ENCODE measurements at regions not wholly inside any gene's neighbourhood (a gene's known extent, or its start where the extent isn't known, plus 50 kb on each side); places are given as distances from the start of the nearest gene placed in this dataset.

DNA sequence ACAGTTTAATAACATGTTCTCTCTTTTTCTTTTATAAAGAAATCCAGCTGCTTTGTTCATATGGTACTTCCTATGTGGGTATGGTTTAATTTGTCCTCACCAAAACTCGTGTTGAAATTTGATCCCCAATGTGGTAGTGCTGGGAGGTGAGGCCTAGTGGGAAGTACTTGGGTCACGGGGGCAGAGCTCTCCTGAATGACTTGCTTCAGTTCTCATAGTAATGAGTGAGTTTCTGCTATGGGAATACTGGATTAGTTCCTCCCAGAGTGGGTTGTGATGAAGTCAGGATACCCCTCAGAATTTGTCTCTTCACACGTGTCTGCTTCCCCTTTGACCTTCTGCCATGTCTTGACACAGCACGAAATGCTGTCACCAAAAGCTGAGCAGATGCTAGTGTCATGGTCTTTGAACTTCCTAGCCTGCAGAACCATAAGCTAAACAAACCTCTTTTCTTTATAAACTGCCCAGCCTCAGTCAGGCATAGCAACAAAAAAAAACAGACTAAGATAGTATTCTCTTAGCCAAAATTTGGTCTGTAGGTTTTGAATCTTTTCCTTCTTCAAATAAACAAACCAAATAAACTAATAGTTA is 87.8 kb upstream of the HS3ST5 start:
- TF ChIP-seq, protein P1, sequence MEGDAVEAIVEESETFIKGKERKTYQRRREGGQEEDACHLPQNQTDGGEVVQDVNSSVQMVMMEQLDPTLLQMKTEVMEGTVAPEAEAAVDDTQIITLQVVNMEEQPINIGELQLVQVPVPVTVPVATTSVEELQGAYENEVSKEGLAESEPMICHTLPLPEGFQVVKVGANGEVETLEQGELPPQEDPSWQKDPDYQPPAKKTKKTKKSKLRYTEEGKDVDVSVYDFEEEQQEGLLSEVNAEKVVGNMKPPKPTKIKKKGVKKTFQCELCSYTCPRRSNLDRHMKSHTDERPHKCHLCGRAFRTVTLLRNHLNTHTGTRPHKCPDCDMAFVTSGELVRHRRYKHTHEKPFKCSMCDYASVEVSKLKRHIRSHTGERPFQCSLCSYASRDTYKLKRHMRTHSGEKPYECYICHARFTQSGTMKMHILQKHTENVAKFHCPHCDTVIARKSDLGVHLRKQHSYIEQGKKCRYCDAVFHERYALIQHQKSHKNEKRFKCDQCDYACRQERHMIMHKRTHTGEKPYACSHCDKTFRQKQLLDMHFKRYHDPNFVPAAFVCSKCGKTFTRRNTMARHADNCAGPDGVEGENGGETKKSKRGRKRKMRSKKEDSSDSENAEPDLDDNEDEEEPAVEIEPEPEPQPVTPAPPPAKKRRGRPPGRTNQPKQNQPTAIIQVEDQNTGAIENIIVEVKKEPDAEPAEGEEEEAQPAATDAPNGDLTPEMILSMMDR (IDR thresholded peaks at IDR 0.05; ENCODE audit: insufficient read depth, low read depth, low read length), result no peak
- TF ChIP-seq EZH2 (IDR thresholded peaks at IDR 0.05; ENCODE audit: insufficient read depth, low read length), result no peak

Measured in astrocyte (in vitro differentiated cells and primary cell).